Inferior parietal cortex (tissue), 1 donor: ENCODE measurements at regions not wholly inside any gene's neighbourhood (a gene's known extent, or its start where the extent isn't known, plus 50 kb on each side); places are given as distances from the start of the nearest gene placed in this dataset.

Experiments
- DNase-seq: peaks from one replicate; pipeline ENCODE4 v3.0.0-alpha.2; 2016; ENCODE audit errors: extremely low spot score

DNA sequence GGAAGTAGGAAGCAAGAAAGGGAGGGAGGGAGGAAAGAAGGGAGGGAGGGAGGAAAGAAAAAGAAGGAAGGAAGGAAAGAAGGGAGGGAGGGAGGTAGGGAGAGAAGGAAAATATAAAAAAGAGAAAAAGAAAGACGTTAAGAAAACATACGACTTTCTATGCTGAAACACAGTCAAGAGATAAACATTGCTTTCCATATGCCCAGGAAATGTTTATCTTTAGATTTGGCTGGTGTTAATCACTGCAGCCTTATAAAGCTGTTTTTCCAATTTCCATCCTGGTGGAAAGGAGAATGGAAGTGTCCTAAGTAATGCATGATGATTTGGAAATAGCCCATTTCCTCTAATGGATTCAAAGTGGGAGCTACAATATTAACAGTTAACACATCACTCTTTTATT is 524.3 kb downstream of the MTRR start:
- DNase-seq: no peak

DNA sequence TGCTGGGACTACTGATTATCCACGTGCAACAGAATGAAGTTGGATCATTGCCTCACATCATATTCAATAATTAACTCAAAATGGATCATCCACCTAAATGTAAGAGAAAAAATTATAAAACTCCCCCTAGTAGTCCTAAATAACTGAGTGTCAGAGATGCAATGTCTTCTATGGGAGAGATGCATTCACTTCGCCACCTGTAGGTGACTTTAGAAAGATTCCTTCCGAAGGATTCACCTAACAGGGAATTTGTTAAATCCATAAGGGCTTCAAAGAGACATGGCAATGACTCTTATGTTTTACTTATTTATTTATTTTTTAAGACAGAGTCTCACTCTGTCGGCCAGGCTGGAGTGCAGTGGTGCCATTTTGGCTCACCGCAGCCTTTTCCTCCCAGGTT is 526.0 kb downstream of the MTRR start:
- no peak for DNase-seq

DNA sequence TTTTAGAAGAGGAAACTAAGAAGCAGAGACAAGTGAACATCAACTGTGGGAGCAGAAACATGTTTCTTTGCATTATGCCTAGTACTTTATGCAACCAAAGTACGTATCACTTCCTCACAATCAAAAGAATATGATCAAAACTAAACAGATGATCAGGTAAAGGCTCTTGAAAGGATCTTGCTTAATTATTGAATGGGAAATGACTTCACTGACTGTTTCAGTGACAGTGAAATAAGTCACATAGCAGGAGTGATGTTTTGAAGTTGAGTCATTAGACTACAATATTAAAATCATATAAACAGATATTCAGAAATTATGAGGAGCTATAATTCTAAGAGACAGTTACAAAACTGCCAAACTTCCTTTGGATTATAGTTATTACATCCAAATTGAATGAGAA is 527.3 kb downstream of the MTRR start:
- DNase-seq: no peak

- DNase-seq: no peak
Observed at GRCh38 chr5:8396756-8397155, 527.8 kb downstream of the MTRR start.

DNA sequence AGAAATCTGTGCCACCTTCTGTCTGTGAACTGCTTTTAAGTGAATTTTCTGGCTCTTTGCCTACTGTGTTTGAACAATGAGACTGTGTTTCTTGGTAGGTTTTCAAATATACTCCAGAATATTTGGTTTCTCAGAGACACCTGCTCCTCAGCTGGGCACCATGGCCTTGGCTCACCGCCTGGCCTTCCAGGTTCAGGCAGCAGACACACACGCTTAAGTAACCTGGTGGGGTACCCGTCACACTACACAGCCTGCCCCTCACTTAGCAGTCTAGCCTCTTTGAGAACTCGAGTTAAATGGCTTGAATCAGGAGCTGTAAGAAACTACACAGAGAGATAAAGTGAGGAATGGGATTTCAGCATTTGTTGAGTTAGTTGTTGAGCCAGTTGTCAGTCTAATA is 530.5 kb downstream of the MTRR start:
- no peak for DNase-seq

DNA sequence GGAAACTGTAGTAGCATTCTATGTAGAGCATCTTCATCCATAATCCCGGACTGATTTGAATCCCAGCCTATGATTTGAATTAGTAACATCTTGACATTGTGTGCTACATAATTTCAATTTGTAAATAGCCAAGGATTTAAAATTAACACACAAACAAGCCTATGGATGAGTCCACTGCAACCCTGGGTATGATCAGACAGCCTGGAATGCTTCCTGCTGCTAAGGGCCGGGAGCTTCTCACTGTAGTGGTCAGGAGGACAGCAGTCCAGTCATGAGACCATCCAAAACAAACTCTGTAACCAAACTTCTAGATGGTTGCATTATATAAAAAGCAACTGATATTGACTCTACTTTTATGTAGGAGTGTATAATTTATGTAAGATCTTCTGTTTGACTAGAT is 539.3 kb downstream of the MTRR start:
- no peak for DNase-seq

DNA sequence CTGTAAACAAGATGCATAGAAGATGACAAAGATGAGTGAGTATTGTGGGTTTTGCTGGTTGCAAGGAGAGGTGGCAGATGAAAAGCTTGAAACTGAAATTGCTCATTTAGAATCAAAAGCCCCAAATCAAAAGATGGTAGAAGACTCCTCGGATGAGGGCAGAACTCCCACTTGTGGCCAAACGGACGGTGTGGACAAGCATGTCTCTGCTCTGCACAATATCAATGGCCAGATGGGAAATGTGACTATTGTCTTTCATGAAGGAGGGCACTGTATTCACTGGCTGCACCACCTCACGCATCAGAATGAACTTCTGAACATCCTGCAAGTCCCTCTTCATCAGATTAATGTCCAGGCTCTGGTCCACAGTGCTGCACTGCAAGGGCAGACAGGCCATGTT is 541.7 kb downstream of the MTRR start:
- no peak for DNase-seq

DNA sequence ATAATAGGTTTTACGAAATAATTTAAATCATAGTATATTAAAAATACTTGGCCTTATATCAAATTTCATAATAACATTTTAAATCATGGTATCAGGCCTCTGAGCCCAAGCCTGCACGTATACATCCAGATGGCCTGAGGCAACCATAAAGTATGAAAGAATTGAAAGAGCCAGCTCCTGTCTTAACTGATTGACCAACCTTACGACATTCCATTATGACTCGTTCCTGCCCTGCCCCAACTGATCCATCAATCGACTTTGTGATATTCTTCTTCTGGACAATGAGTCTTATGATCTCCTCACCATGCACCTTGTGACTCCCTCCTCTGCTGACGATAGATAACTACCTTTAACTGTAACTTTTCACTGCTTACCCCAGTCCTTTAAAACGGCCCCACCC is 545.0 kb downstream of the MTRR start:
- DNase-seq: no peak

DNA sequence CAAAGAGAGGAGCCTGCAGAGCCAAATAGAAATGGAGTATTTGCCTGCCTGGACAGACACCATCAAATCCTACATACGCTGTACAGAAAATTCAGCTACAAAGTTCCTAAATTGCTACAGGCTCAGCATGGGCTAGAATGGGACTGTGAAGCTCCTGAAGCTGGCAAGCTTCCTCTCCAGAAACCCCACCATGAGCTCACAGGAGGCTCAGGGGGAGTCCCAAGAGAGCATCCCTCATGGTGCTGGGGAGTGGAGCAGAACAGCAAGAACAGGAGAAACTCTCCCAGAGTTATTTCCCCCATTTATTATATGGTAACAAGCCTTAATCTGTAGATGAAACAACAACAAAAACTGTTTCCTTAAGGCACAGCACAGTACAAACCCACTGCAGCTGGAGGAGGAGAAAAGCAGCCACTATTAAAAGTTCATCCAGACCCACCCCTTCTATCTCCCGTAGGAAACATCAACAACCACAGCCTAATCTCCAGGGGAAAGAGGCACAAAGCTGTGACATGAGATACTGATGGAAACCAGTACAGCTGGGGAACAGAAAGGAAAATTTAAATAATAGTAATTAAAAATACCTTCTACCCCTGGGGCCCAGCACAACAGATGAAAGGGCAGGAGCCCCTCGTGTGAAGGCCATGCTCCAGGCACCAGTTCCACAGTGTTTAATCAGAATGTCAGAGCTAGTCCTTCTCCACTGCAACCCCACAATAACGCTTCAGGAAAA is 548.5 kb downstream of the MTRR start:
- no peak for DNase-seq

GRCh38 chr5:8418049-8418426 is 549.1 kb downstream of the MTRR start:
- no peak for DNase-seq

GRCh38 chr5:8429778-8430758 is 561.1 kb downstream of the MTRR start:
- DNase-seq: no peak

GRCh38 chr5:8434501-8434900 is 565.6 kb downstream of the MTRR start:
- no peak for DNase-seq

DNA sequence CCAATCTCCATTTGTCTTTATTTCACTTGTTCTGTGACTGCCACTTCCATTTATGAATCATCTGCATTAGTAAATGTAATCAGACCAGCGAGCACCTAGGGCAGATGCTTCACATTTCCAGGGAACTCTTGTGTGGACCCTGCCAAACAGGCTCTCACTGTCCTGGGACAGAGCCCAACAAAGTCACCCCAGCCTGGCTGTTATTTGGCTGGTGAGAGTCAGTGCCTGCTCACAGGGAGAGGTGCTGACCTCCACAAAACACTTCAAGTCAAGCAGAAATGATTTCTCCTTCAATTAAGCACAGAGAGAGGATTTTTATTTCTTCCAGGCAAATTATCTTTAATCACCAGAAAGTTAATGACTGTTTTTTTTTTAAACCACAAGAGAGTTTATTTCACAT is 568.0 kb downstream of the MTRR start:
- DNase-seq: no peak

DNA sequence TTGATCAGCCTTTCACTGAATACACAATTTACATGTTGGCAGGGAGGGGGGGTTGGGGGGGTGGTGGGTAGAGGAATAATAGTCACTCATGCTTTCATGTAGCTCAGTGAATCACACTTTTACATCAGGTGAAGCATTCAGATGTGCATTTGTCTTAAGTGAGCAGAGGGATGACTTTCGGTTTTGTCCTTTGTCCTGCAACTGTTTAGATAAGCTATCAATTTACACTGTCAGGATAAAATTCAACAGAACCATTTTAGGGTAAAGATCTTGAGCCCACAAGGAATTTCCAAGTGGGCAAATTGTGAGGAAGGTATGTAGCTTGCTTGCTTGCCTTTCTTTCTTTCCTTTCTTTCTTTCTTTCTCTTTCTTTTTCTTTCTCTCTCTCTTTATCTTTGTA is 576.2 kb downstream of the MTRR start:
- no peak for DNase-seq

GRCh38 chr5:8446179-8446578 is 577.2 kb downstream of the MTRR start:
- no peak for DNase-seq

DNA sequence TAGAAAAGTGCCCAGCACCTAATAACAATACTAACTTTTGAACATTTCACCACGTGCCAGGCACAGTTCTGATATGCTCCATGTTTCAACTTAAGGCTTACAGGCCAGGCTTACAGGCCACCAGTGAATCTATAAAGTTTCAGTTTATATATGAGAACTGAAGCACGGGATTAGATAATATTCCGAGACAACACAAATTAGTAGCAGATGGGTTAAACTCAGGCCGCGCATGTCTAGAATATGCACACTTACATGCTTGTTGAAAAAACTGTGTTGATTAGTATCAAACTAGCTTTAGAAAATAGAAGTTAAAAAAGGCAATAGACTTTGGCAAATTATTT is 587.9 kb downstream of the MTRR start:
- no peak for DNase-seq

GRCh38 chr5:8457187-8458037 is 588.5 kb downstream of the MTRR start:
- peak; percentile 87 for DNase-seq

DNA sequence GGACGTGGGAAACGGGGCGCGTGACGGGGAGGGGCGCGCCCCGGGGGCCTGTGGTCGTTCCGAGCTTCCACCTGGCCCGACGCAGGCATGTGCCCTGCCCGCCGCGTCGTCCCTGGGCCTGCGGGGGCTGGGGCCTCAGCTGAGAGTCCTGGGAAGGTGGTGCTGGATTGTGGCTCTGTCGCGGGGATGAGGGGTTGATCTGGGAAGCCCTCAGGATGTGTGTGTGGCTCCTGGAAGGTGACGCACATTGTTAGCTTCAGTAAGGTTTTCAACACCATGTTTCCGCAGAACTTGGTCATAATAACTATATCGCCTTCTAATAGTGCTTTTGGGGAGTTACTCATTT is 589.1 kb downstream of the MTRR start:
- no peak for DNase-seq

DNA sequence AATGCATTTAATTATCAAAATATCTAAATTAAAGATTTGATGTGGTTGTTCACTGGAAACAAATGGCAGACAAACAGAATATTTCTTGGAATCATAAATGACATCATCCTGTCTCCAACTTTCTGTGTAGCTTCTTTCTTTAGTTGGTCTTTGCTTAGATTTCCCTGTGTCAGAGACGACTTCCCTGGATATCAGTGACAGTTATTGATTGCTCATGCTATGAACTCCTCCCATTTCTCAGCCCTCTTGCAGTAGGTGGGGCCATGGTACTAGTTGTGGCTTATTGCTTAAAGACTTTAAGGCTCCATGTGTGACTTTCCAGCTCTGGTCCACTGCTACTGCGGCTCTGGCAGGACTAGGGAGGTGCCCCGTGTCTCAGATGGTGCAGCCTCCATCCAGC is 592.6 kb downstream of the MTRR start:
- DNase-seq: no peak

DNA sequence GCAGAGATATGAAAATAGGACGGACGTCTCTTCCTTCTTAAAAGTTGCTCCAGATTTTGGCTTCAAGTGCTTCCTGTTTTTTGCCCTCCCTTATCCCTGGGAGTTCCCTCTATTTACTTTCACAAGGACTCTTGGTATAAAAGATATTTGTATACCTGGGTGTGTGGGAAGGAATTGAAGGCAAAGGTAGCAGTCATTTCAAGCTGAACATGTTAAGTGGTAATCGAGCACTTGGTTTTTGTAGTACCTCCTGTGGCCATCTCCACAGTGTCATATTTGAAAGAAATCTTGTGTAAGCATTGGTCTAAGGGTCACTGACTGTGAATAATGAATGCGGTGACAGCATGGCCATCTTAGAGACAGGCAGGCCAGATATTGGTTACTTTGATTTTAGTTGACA is 593.6 kb downstream of the MTRR start:
- no peak for DNase-seq

- DNase-seq: no peak
Observed at GRCh38 chr5:8470489-8470888, 601.5 kb downstream of the MTRR start.

DNA sequence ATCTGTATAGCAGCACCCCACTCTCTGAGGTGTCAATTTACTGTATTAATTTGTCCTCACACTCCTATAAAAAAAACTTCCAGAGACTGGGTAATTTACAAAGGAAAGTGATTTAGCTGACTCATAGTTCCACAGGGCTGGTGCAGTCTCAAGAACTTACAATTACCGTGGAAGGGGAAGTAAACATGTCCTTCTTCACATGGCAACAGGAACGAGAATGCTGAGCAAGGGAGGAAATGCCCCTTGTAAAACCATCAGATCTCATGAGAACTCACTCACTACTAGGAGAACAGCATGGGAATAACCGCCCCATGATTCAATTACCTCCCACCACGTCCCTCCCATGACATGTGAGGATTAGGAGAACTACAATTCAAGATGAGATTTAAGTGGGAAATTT is 602.6 kb downstream of the MTRR start:
- no peak for DNase-seq
